H1 (cell line): ENCODE measurements at regions not wholly inside any gene's neighbourhood (a gene's known extent, or its start where the extent isn't known, plus 50 kb on each side); places are given as distances from the start of the nearest gene placed in this dataset.

ENCODE experiments used
- ASH2L ChIP-seq: fragments of 200-600, 300-600 bp; sonication (generic); IDR thresholded peaks from one replicate; pipeline ENCODE4 v1.7.1; 2017; ENCODE audit warnings: low read length
- BACH1 ChIP-seq: IDR thresholded peaks from 2 replicates; pipeline ENCODE4 v1.6.1; 2012; ENCODE audit warnings: low read length, improper control_type of control experiment
- BRCA1 ChIP-seq: IDR thresholded peaks from 2 replicates; pipeline ENCODE4 v1.6.1; 2012; ENCODE audit warnings: low read depth, low read length, improper control_type of control experiment
- CBX5 ChIP-seq: fragments of 300-800, 300-1000 bp; sonication (generic); IDR thresholded peaks from 2 replicates; pipeline ENCODE4 v1.7.1; 2016; ENCODE audit warnings: antibody characterized with exemption, low read length, low read depth
- JUND ChIP-seq: IDR thresholded peaks from 2 replicates; pipeline ENCODE4 v1.6.1; 2011; ENCODE audit warnings: mild to moderate bottlenecking, improper control_type of control experiment, low read length
- KDM1A ChIP-seq: fragments of 200-600, 300-600 bp; sonication (generic); IDR thresholded peaks from 2 replicates; pipeline ENCODE4 v1.7.1; 2016; ENCODE audit warnings: mild to moderate bottlenecking, low read length, borderline replicate concordance
- KDM5A ChIP-seq: fragments of 200-600 bp; IDR thresholded peaks from 2 replicates; pipeline ENCODE4 v1.7.1; 2012; ENCODE audit warnings: mild to moderate bottlenecking, low read length, inconsistent platforms, mixed read lengths
- NRF1 ChIP-seq: IDR thresholded peaks from 2 replicates; pipeline ENCODE4 v1.6.1; 2011; ENCODE audit warnings: mild to moderate bottlenecking, low read depth, low read length, improper control_type of control experiment
- RFX5 ChIP-seq: IDR thresholded peaks from 2 replicates; pipeline ENCODE4 v1.6.1; 2011; ENCODE audit warnings: low read depth, low read length, improper control_type of control experiment, borderline replicate concordance
- RNF2 ChIP-seq: fragments of 200-900, 300-1000 bp; sonication (generic); IDR thresholded peaks from 2 replicates; pipeline ENCODE4 v1.7.1; 2016; ENCODE audit warnings: borderline replicate concordance, low read depth, mild to moderate bottlenecking, antibody characterized with exemption, low read length; ENCODE audit not compliant: poor library complexity, severe bottlenecking; ENCODE audit errors: missing control alignments
- SIX5 ChIP-seq: IDR thresholded peaks from 2 replicates; pipeline ENCODE4 v1.6.1; 2011; ENCODE audit warnings: mild to moderate bottlenecking, low read depth, low read length
- YY1 ChIP-seq: IDR thresholded peaks from 2 replicates; pipeline ENCODE4 v1.6.1; 2011; ENCODE audit warnings: low read depth, mild to moderate bottlenecking, low read length
- TF ChIP-seq, protein P1 (sequence below): fragments of 300-600 bp; sonication (generic); IDR thresholded peaks from 2 replicates; pipeline ENCODE4 v1.7.1; 2012; ENCODE audit warnings: low read length, moderate library complexity, mild to moderate bottlenecking, inconsistent platforms; ENCODE audit not compliant: insufficient replicate concordance

DNA sequence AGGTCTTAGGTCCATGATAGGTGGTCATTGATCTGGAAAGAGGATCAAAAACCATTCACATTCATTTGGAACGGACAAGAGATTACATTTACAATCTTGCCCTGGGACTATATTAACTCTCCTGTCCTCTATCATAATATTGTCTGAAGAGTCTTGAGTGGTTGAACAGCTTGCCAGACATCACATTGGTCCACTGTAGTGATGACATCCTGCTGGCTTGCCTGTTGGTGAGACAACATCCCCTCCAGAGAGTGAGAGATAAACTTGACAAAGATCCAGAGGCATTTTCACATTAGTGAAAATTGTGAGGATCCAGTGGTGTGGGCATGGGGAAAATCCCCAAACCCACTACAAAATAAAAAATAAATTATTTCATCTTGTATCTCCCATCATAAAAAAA is 155.7 kb upstream of the LEF1 start (continued):
- TF ChIP-seq, protein P1, sequence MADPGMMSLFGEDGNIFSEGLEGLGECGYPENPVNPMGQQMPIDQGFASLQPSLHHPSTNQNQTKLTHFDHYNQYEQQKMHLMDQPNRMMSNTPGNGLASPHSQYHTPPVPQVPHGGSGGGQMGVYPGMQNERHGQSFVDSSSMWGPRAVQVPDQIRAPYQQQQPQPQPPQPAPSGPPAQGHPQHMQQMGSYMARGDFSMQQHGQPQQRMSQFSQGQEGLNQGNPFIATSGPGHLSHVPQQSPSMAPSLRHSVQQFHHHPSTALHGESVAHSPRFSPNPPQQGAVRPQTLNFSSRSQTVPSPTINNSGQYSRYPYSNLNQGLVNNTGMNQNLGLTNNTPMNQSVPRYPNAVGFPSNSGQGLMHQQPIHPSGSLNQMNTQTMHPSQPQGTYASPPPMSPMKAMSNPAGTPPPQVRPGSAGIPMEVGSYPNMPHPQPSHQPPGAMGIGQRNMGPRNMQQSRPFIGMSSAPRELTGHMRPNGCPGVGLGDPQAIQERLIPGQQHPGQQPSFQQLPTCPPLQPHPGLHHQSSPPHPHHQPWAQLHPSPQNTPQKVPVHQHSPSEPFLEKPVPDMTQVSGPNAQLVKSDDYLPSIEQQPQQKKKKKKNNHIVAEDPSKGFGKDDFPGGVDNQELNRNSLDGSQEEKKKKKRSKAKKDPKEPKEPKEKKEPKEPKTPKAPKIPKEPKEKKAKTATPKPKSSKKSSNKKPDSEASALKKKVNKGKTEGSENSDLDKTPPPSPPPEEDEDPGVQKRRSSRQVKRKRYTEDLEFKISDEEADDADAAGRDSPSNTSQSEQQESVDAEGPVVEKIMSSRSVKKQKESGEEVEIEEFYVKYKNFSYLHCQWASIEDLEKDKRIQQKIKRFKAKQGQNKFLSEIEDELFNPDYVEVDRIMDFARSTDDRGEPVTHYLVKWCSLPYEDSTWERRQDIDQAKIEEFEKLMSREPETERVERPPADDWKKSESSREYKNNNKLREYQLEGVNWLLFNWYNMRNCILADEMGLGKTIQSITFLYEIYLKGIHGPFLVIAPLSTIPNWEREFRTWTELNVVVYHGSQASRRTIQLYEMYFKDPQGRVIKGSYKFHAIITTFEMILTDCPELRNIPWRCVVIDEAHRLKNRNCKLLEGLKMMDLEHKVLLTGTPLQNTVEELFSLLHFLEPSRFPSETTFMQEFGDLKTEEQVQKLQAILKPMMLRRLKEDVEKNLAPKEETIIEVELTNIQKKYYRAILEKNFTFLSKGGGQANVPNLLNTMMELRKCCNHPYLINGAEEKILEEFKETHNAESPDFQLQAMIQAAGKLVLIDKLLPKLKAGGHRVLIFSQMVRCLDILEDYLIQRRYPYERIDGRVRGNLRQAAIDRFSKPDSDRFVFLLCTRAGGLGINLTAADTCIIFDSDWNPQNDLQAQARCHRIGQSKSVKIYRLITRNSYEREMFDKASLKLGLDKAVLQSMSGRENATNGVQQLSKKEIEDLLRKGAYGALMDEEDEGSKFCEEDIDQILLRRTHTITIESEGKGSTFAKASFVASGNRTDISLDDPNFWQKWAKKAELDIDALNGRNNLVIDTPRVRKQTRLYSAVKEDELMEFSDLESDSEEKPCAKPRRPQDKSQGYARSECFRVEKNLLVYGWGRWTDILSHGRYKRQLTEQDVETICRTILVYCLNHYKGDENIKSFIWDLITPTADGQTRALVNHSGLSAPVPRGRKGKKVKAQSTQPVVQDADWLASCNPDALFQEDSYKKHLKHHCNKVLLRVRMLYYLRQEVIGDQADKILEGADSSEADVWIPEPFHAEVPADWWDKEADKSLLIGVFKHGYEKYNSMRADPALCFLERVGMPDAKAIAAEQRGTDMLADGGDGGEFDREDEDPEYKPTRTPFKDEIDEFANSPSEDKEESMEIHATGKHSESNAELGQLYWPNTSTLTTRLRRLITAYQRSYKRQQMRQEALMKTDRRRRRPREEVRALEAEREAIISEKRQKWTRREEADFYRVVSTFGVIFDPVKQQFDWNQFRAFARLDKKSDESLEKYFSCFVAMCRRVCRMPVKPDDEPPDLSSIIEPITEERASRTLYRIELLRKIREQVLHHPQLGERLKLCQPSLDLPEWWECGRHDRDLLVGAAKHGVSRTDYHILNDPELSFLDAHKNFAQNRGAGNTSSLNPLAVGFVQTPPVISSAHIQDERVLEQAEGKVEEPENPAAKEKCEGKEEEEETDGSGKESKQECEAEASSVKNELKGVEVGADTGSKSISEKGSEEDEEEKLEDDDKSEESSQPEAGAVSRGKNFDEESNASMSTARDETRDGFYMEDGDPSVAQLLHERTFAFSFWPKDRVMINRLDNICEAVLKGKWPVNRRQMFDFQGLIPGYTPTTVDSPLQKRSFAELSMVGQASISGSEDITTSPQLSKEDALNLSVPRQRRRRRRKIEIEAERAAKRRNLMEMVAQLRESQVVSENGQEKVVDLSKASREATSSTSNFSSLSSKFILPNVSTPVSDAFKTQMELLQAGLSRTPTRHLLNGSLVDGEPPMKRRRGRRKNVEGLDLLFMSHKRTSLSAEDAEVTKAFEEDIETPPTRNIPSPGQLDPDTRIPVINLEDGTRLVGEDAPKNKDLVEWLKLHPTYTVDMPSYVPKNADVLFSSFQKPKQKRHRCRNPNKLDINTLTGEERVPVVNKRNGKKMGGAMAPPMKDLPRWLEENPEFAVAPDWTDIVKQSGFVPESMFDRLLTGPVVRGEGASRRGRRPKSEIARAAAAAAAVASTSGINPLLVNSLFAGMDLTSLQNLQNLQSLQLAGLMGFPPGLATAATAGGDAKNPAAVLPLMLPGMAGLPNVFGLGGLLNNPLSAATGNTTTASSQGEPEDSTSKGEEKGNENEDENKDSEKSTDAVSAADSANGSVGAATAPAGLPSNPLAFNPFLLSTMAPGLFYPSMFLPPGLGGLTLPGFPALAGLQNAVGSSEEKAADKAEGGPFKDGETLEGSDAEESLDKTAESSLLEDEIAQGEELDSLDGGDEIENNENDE, result no peak
- TF ChIP-seq KDM5A (no peak), YY1 (no peak), KDM1A (no peak), ASH2L (no peak), RNF2 (no peak), RFX5 (no peak), BRCA1 (no peak), NRF1 (no peak), CBX5 (no peak), SIX5 (no peak), BACH1 (no peak), JUND (no peak)
